ENCODE measurements at regions not wholly inside any gene's neighbourhood (a gene's known extent, or its start where the extent isn't known, plus 50 kb on each side); places are given as distances from the start of the nearest gene placed in this dataset.

- Histone ChIP-seq H3K36me3 (no peaks in the 10 kb centered on the region), H3K4me3 (no peak overlapping the region), H3K4me1 (no peaks in the 10 kb centered on the region), H3K27ac (no peak overlapping the region), H3K9me3 (no peaks in the 10 kb centered on the region), H3K27me3 (no peaks in the 10 kb centered on the region)
- no peak for DNase-seq (ENCODE audit: low spot score in 2 of 2)
- no peak for TF ChIP-seq EP300 (IDR thresholded peaks at IDR 0.05)
- no peak for TF ChIP-seq CTCF (IDR thresholded peaks at IDR 0.05)
- TF ChIP-seq POLR2A (IDR thresholded peaks at IDR 0.05) = no peak
These were observed 175.2 kb upstream of the NREP start for GRCh38 chr5:111932199-111932598.

DNA sequence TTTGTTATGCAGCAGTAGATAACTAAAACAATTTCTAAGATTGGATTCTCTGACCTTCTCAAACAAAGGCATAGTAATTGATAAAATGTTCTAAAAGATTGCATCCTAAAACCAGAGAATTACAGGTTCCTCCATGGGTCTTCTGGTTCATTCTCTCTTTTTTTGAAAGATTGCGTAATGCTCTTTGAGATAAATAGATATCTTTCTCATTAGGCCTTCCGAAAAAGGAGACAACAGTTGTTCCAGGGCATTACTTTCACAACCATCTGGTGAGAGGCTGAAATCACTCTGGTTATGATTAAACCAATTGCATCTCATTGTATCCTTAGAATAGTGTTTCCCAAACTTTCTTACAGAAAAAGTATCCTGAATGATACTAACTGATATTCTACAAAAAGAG lies 174.7 kb upstream of the NREP start:
- Histone ChIP-seq H3K9me3 (no peaks in the 10 kb centered on the region), H3K27ac (no peak overlapping the region), H3K4me3 (no peak overlapping the region), H3K27me3 (no peaks in the 10 kb centered on the region), H3K4me1 (no peaks in the 10 kb centered on the region), H3K36me3 (no peaks in the 10 kb centered on the region)
- 92 to 96% methylated on average over 2 of the region's 2 CpGs for WGBS, 2 donors
- TF ChIP-seq CTCF (IDR thresholded peaks at IDR 0.05) = no peak
- TF ChIP-seq EP300 (IDR thresholded peaks at IDR 0.05) = no peak
- no peak for TF ChIP-seq POLR2A (IDR thresholded peaks at IDR 0.05)
- no peak for DNase-seq (ENCODE audit: low spot score in 2 of 2)

GRCh38 chr5:111930905-111931461 lies 174.0 kb upstream of the NREP start:
- Histone ChIP-seq H3K27ac (no peak overlapping the region), H3K9me3 (no peaks in the 10 kb centered on the region), H3K36me3 (no peaks in the 10 kb centered on the region), H3K27me3 (no peaks in the 10 kb centered on the region), H3K4me3 (no peak overlapping the region), H3K4me1 (no peaks in the 10 kb centered on the region)
- 83 to 97% methylated on average over 2 of the region's 2 CpGs for WGBS, 2 donors
- no peak for DNase-seq (ENCODE audit: low spot score in 2 of 2)
- TF ChIP-seq CTCF (IDR thresholded peaks at IDR 0.05) (no peak), EP300 (IDR thresholded peaks at IDR 0.05) (no peak), POLR2A (IDR thresholded peaks at IDR 0.05) (no peak)

- 43 to 68% methylated on average over 1 of the region's 1 CpG for WGBS, 2 donors
- no peak overlapping the region for H3K27ac ChIP-seq
- DNase-seq (ENCODE audit: low spot score in 2 of 2) = no peak
- no peaks in the 10 kb centered on the region for H3K4me1 ChIP-seq
- no peak overlapping the region for H3K4me3 ChIP-seq
- H3K36me3 ChIP-seq = no peaks in the 10 kb centered on the region
- no peaks in the 10 kb centered on the region for H3K27me3 ChIP-seq
- H3K9me3 ChIP-seq = no peaks in the 10 kb centered on the region
- TF ChIP-seq EP300 (IDR thresholded peaks at IDR 0.05) (no peak), CTCF (IDR thresholded peaks at IDR 0.05) (no peak), POLR2A (IDR thresholded peaks at IDR 0.05) (no peak)
These were observed 173.5 kb upstream of the NREP start for GRCh38 chr5:111930449-111930848.

DNA sequence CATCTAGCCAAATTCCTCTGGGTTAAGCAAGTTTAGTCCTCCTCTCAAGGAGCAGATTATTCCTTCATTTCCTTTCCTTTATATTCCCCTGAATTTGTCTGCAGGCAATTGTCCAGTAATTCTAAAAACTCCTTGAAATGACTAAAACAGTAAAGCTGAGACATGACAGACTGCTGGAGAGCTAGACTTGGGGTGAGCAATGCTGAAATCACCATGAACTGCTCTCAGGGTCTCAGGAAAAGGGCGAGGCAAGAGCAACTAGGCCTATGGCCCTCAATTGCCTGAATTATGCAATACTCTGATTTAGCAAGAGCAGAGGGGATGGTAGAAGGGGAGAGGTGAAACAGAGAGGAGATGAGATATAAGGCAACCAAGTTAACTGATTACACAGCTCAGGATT lies 172.9 kb upstream of the NREP start:
- Histone ChIP-seq H3K27ac (no peak overlapping the region), H3K36me3 (no peaks in the 10 kb centered on the region), H3K4me1 (no peaks in the 10 kb centered on the region), H3K27me3 (no peaks in the 10 kb centered on the region), H3K9me3 (no peaks in the 10 kb centered on the region), H3K4me3 (no peak overlapping the region)
- DNase-seq (ENCODE audit: low spot score in 2 of 2) = no peak
- TF ChIP-seq EP300 (IDR thresholded peaks at IDR 0.05) (no peak), POLR2A (IDR thresholded peaks at IDR 0.05) (no peak), CTCF (IDR thresholded peaks at IDR 0.05) (no peak)
- 58 to 68% methylated on average over 1 of the region's 1 CpG for WGBS, 2 donors
